GM12891 (cell line): ENCODE measurements at regions not wholly inside any gene's neighbourhood (a gene's known extent, or its start where the extent isn't known, plus 50 kb on each side); places are given as distances from the start of the nearest gene placed in this dataset.

Experiments used
- DNase-seq: peaks from one replicate; pipeline ENCODE4 v3.0.0; 2011; ENCODE audit warnings: low spot score; ENCODE audit not compliant: insufficient read length
- FAIRE-seq: peaks from 2 replicates; lab custom pipeline; 2011; peaks lifted over from hg19 to GRCh38; lab: Jason Lieb, UNC
- PAX5 ChIP-seq: IDR thresholded peaks from 2 replicates; pipeline ENCODE4 v1.6.1; 2011; ENCODE audit warnings: low read length, moderate library complexity, mild to moderate bottlenecking; ENCODE audit not compliant: insufficient read depth, severe bottlenecking
- POLR2A ChIP-seq: IDR thresholded peaks from 2 replicates; pipeline ENCODE4 v1.6.1; 2011; ENCODE audit warnings: low read depth, low read length, control low read depth
- POLR2AphosphoS5 ChIP-seq: IDR thresholded peaks from 2 replicates; pipeline ENCODE4 v1.6.1; 2011; ENCODE audit warnings: low read depth, low read length, control low read depth
- POU2F2 ChIP-seq: IDR thresholded peaks from 2 replicates; pipeline ENCODE4 v1.6.1; 2011; ENCODE audit warnings: low read depth, mild to moderate bottlenecking, control low read depth, low read length, moderate library complexity
- SPI1 ChIP-seq: IDR thresholded peaks from 2 replicates; pipeline ENCODE4 v1.6.1; 2011; ENCODE audit warnings: low read depth, low read length, control low read depth
- TAF1 ChIP-seq: IDR thresholded peaks from 2 replicates; pipeline ENCODE4 v1.6.1; 2011; ENCODE audit warnings: low read depth, low read length, control low read depth

GRCh38 chr4:19241895-19242294 is 1009.8 kb upstream of the SLIT2 start:
- FAIRE-seq (no peak), DNase-seq (no peak)
- no peak for TF ChIP-seq PAX5
- TF ChIP-seq POU2F2 = no peak
- TF ChIP-seq POLR2A = no peak
- TF ChIP-seq TAF1 = no peak
- TF ChIP-seq SPI1 = no peak
- TF ChIP-seq POLR2AphosphoS5 = no peak

GRCh38 chr4:19239565-19239964 is 1012.1 kb upstream of the SLIT2 start:
- FAIRE-seq (no peak), DNase-seq (no peak)
- TF ChIP-seq TAF1 = no peak
- no peak for TF ChIP-seq POLR2AphosphoS5
- TF ChIP-seq SPI1 = no peak
- TF ChIP-seq POU2F2 = no peak
- no peak for TF ChIP-seq POLR2A
- no peak for TF ChIP-seq PAX5

GRCh38 chr4:19236473-19236872 is 1015.2 kb upstream of the SLIT2 start:
- no peak for FAIRE-seq
- DNase-seq = no peak
- TF ChIP-seq POU2F2 (no peak), TAF1 (no peak), POLR2A (no peak), SPI1 (no peak), PAX5 (no peak)

GRCh38 chr4:19230906-19231545 is 1020.7 kb upstream of the SLIT2 start:
- FAIRE-seq = no peak
- TF ChIP-seq POU2F2 (no peak), SPI1 (no peak), PAX5 (no peak), POLR2A (no peak), POLR2AphosphoS5 (no peak), TAF1 (no peak)
- DNase-seq = no peak

GRCh38 chr4:19227701-19228100 is 1024.0 kb upstream of the SLIT2 start:
- TF ChIP-seq SPI1 (no peak), PAX5 (no peak), POLR2AphosphoS5 (no peak), POLR2A (no peak), POU2F2 (no peak), TAF1 (no peak)
- FAIRE-seq (no peak), DNase-seq (no peak)

GRCh38 chr4:19224820-19225219 is 1026.9 kb upstream of the SLIT2 start:
- DNase-seq (no peak), FAIRE-seq (no peak)
- TF ChIP-seq POLR2AphosphoS5 (no peak), POLR2A (no peak), POU2F2 (no peak)

GRCh38 chr4:19216476-19216875 is 1035.2 kb upstream of the SLIT2 start:
- DNase-seq = no peak
- no peak for FAIRE-seq
- TF ChIP-seq POU2F2 (no peak), TAF1 (no peak), POLR2A (no peak), SPI1 (no peak), PAX5 (no peak), POLR2AphosphoS5 (no peak)

- TF ChIP-seq POLR2AphosphoS5 = no peak
- TF ChIP-seq SPI1 = no peak
- no peak for TF ChIP-seq PAX5
- no peak for TF ChIP-seq TAF1
- no peak for TF ChIP-seq POU2F2
- DNase-seq = no peak
- FAIRE-seq = no peak
Observed at GRCh38 chr4:19214591-19215186, 1037.0 kb upstream of the SLIT2 start.

GRCh38 chr4:19213388-19213787 is 1038.3 kb upstream of the SLIT2 start:
- DNase-seq (no peak), FAIRE-seq (no peak)
- no peak for TF ChIP-seq SPI1
- TF ChIP-seq POU2F2 = no peak
- no peak for TF ChIP-seq PAX5
- no peak for TF ChIP-seq POLR2AphosphoS5
- no peak for TF ChIP-seq POLR2A
